GM12878 (cell line): ENCODE measurements at regions not wholly inside any gene's neighbourhood (a gene's known extent, or its start where the extent isn't known, plus 50 kb on each side); places are given as distances from the start of the nearest gene placed in this dataset.

ENCODE experiments used
- ATAC-seq: fragments of 200-7000 bp; cut with Tn5 transposase; 3 replicates; pipeline ENCODE4 v1.9.1; 2020; ENCODE audit warnings: mild to moderate bottlenecking, moderate library complexity
- BruUV-seq: library from RNA; stranded (reverse); fragments of 400-500 nt; replicated peaks from 2 replicates; lab custom pipeline; 2021; lab: Mats Ljungman, UMichigan
- CTCF ChIA-PET: fragments of 300-600 bp; sonication (Branson Sonifier 250); formaldehyde crosslinking; extraction: SDS; loops from one replicate; lab custom pipeline; 2021; ENCODE audit warnings: inconsistent platforms; lab: Yijun Ruan, JAX
- POLR2A ChIA-PET: fragments of 350-600 bp; formaldehyde crosslinking; extraction: SDS; loops from one replicate; lab custom pipeline; 2021; ENCODE audit warnings: inconsistent platforms; lab: Charles Lee
- RAD21 ChIA-PET: fragments of 300-600 bp; sonication (Branson Sonifier 250); formaldehyde crosslinking; loops from one replicate; lab custom pipeline; 2023; ENCODE audit warnings: antibody characterized with exemption; ENCODE audit not compliant: unreplicated experiment; lab: Charles Lee
- SMC1A ChIA-PET: fragments of 300-600 bp; sonication (Branson Sonifier 250); formaldehyde crosslinking; loops from one replicate; lab custom pipeline; 2023; ENCODE audit not compliant: unreplicated experiment, uncharacterized antibody; lab: Charles Lee
- DNase-seq: peaks from one replicate; pipeline ENCODE4 v3.0.0-alpha.2; 2011; ENCODE audit warnings: low read depth, low spot score
- FAIRE-seq: peaks from 3 replicates; lab custom pipeline; 2011; peaks lifted over from hg19 to GRCh38; lab: Jason Lieb, UNC
- H2AFZ ChIP-seq: 2 replicates; pipeline ENCODE4 v1.6.0; 2011; ENCODE audit warnings: low read depth, low read length, control low read depth; ENCODE audit not compliant: control insufficient read depth
- H3K27ac ChIP-seq: 2 replicates; pipeline ENCODE4 v1.5.1; 2011; ENCODE audit warnings: control low read depth; ENCODE audit not compliant: control insufficient read depth, insufficient read depth
- H3K27me3 ChIP-seq, 2 experiments: replicated peaks in 1 of 2; 2 replicates each; pipeline versions ENCODE4 v1.6.0 to v1.6.1; 2011; ENCODE audit warnings: low read length in 1 of 2; ENCODE audit not compliant: control insufficient read depth in 2 of 2, insufficient read depth in 2 of 2
- H3K36me3 ChIP-seq, 2 experiments: 2 replicates each; pipeline ENCODE4 v1.5.1; 2011; ENCODE audit warnings: low read length in 1 of 2; ENCODE audit not compliant: control insufficient read depth in 2 of 2, insufficient read depth in 2 of 2
- H3K4me1 ChIP-seq: 2 replicates; pipeline ENCODE4 v1.6.1; 2011; ENCODE audit warnings: mild to moderate bottlenecking, low read length, moderate library complexity, mixed read lengths; ENCODE audit not compliant: control insufficient read depth, insufficient read depth
- H3K4me2 ChIP-seq: 2 replicates; pipeline ENCODE4 v1.6.0; 2011; ENCODE audit warnings: control low read depth; ENCODE audit not compliant: control insufficient read depth, insufficient read depth
- H3K4me3 ChIP-seq: fragments of 200-600 bp; sonication (generic); 2 replicates; pipeline ENCODE4 v1.5.1; 2016
- H3K79me2 ChIP-seq: 2 replicates; pipeline ENCODE4 v1.6.0; 2011; ENCODE audit warnings: low read length; ENCODE audit not compliant: control insufficient read depth, insufficient read depth
- H3K9ac ChIP-seq: 2 replicates; pipeline ENCODE4 v1.8.0; 2011; ENCODE audit warnings: low read length, control low read depth, mixed read lengths; ENCODE audit not compliant: control insufficient read depth, insufficient read depth
- H3K9me3 ChIP-seq: replicated peaks from 3 replicates; pipeline ENCODE4 v1.5.1; 2011; ENCODE audit warnings: mild to moderate bottlenecking, low read length; ENCODE audit not compliant: control insufficient read depth, insufficient read depth
- H4K20me1 ChIP-seq: 2 replicates; pipeline ENCODE4 v1.6.0; 2011; ENCODE audit not compliant: control insufficient read depth, insufficient read depth
- ATF7 ChIP-seq: fragments of 450-650 bp; IDR thresholded peaks from 2 replicates; pipeline ENCODE4 v1.6.1; 2016; ENCODE audit warnings: low read depth, mild to moderate bottlenecking
- BHLHE40 ChIP-seq, 2 experiments: fragments of 450-650 bp in 1 of 2; IDR thresholded peaks; 2 replicates each; pipeline ENCODE4 v1.6.1; 2011 to 2017; ENCODE audit warnings: low read depth in 2 of 2, borderline replicate concordance in 1 of 2, improper control_type of control experiment in 1 of 2, low read length in 1 of 2, mild to moderate bottlenecking in 1 of 2
- CBX3 ChIP-seq: fragments of 200-600 bp; sonication (generic); IDR thresholded peaks from 2 replicates; pipeline ENCODE4 v1.6.1; 2016; ENCODE audit warnings: low read depth, borderline replicate concordance
- EED ChIP-seq: sonication (generic); IDR thresholded peaks from 2 replicates; pipeline ENCODE4 v1.6.1; 2016; ENCODE audit warnings: antibody characterized with exemption, low read depth
- NR2F1 ChIP-seq: fragments of 450-650 bp; conservative IDR thresholded peaks from 2 replicates; pipeline ENCODE4 v1.6.1; 2017; ENCODE audit warnings: mild to moderate bottlenecking
- POLR2AphosphoS5 ChIP-seq: IDR thresholded peaks from 2 replicates; pipeline ENCODE4 v1.6.1; 2011; ENCODE audit warnings: mild to moderate bottlenecking, low read length, inconsistent platforms
- RFX5 ChIP-seq: IDR thresholded peaks from 2 replicates; pipeline ENCODE4 v1.6.1; 2011; ENCODE audit warnings: low read depth, low read length, improper control_type of control experiment
- SIN3A ChIP-seq: IDR thresholded peaks from 2 replicates; pipeline ENCODE4 v1.6.1; 2012; ENCODE audit warnings: low read depth, low read length, improper control_type of control experiment
- SIX5 ChIP-seq: IDR thresholded peaks from 2 replicates; pipeline ENCODE4 v1.6.1; 2011; ENCODE audit warnings: mild to moderate bottlenecking, low read depth, low read length, moderate library complexity; ENCODE audit not compliant: severe bottlenecking
- SMAD5 ChIP-seq: IDR thresholded peaks from 2 replicates; pipeline ENCODE4 v1.6.1; 2016; ENCODE audit warnings: antibody characterized with exemption, low read depth
- SREBF1 ChIP-seq: IDR thresholded peaks from 2 replicates; pipeline ENCODE4 v1.6.1; 2012; ENCODE audit warnings: mild to moderate bottlenecking, low read length
- SRF ChIP-seq, 2 experiments: IDR thresholded peaks; 2 replicates each; pipeline ENCODE4 v1.6.1; 2011; ENCODE audit warnings: low read depth in 2 of 2, low read length in 2 of 2, mild to moderate bottlenecking in 1 of 2, moderate library complexity in 1 of 2
- TARDBP ChIP-seq: IDR thresholded peaks from 2 replicates; pipeline ENCODE4 v1.6.1; 2016; ENCODE audit warnings: borderline replicate concordance
- ZNF384 ChIP-seq: IDR thresholded peaks from 2 replicates; pipeline ENCODE4 v1.6.1; 2012; ENCODE audit warnings: low read depth, mild to moderate bottlenecking, low read length, improper control_type of control experiment, borderline replicate concordance
- ZZZ3 ChIP-seq: IDR thresholded peaks from 2 replicates; pipeline ENCODE4 v1.6.1; 2011; ENCODE audit warnings: low read depth; ENCODE audit not compliant: control insufficient read depth, insufficient read length
- WGBS: methylation state at CpG from one replicate; pipeline ENCODE4 v1.1.6; 2016; ENCODE audit warnings: low lambda C conversion rate; ENCODE audit not compliant: insufficient replicate concordance, insufficient coverage; ENCODE audit errors: missing lambda C conversion rate; 5-methylcytosine and 5-hydroxymethylcytosine counted together
- in situ Hi-C: fragments of 300-500 bp; cut with MboI; formaldehyde crosslinking; loops from 9 replicates; pipeline ENCODE4 v1.14.3; 2018; ENCODE audit warnings: mixed read lengths
- intact Hi-C: fragments of 100-400 bp; cut with micrococcal nuclease; formaldehyde crosslinking; loops from one replicate; pipeline ENCODE4 v1.14.2; 2022; ENCODE audit not compliant: unreplicated experiment
- TF ChIP-seq, protein P1 (sequence below): fragments of 450-650 bp; IDR thresholded peaks from 2 replicates; pipeline ENCODE4 v1.6.1; 2018; ENCODE audit warnings: mild to moderate bottlenecking, low read depth, moderate library complexity; ENCODE audit not compliant: partially characterized antibody
- TF ChIP-seq, protein P2 (sequence below): IDR thresholded peaks from 2 replicates; pipeline ENCODE4 v1.6.1; 2012; ENCODE audit warnings: mild to moderate bottlenecking, low read depth, low read length

DNA sequence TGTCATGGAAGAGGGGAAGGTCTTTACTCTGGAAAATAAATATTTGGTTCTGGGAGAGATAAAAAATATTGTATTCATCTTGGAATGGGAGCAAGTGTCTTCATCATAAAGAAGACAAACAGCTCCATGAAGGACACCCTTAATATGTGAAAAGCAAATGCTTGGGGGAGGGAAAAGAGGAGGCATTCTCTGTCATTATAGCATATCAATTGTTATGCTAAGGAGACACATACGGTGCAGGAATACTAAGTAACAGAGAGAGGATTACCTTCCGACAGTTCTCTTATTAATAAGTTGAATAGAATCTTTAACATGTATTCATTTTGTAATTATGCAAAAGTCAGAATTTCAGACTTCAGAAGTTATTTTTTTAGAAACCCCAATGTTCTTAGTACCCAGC, 634.4 kb downstream of the UTRN start:
- H2AFZ ChIP-seq = no peak overlapping the region
- ChIA-PET SMC1A (interaction anchor here (1.7 kb wide), 1 partner anchor 59 kb away, joined by 4 read pairs; no protein-coding TSS in a partner anchor), CTCF (no interaction called here), POLR2A (no interaction called here), RAD21 (interaction anchor here (1.2 kb wide), 1 partner anchor 13 kb away, joined by 3 read pairs; no protein-coding TSS in a partner anchor)
- no peak for ATAC-seq
- in situ Hi-C loops = no loop called here
- H3K4me3 ChIP-seq = no peak overlapping the region
- WGBS = 60% methylated on average over 2 of the region's 2 CpGs
- H3K27me3 ChIP-seq = no peaks in the 10 kb centered on the region; a peak in 1 of 4 replicates
- H3K4me1 ChIP-seq = no peaks in the 10 kb centered on the region
- no peak for TF ChIP-seq ZNF384
- no peak for TF ChIP-seq ATF7
- no peak for TF ChIP-seq EED
- no peak for TF ChIP-seq SREBF1
- TF ChIP-seq RFX5 = no peak
- no peak for TF ChIP-seq SIX5
- no peak for TF ChIP-seq BHLHE40 (IDR thresholded peaks at IDR 0.05; ENCODE audit: borderline replicate concordance in 1 of 2, low read depth in 2 of 2, low read length in 1 of 2)
- TF ChIP-seq SRF (IDR thresholded peaks at IDR 0.05; ENCODE audit: low read depth in 2 of 2, low read length in 2 of 2) = no peak
- TF ChIP-seq, protein P1, sequence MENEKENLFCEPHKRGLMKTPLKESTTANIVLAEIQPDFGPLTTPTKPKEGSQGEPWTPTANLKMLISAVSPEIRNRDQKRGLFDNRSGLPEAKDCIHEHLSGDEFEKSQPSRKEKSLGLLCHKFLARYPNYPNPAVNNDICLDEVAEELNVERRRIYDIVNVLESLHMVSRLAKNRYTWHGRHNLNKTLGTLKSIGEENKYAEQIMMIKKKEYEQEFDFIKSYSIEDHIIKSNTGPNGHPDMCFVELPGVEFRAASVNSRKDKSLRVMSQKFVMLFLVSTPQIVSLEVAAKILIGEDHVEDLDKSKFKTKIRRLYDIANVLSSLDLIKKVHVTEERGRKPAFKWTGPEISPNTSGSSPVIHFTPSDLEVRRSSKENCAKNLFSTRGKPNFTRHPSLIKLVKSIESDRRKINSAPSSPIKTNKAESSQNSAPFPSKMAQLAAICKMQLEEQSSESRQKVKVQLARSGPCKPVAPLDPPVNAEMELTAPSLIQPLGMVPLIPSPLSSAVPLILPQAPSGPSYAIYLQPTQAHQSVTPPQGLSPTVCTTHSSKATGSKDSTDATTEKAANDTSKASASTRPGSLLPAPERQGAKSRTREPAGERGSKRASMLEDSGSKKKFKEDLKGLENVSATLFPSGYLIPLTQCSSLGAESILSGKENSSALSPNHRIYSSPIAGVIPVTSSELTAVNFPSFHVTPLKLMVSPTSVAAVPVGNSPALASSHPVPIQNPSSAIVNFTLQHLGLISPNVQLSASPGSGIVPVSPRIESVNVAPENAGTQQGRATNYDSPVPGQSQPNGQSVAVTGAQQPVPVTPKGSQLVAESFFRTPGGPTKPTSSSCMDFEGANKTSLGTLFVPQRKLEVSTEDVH = no peak
- no peak for TF ChIP-seq POLR2AphosphoS5
- no peak for TF ChIP-seq SMAD5
- TF ChIP-seq CBX3 = no peak
- TF ChIP-seq NR2F1 = no peak
- TF ChIP-seq, protein P2, sequence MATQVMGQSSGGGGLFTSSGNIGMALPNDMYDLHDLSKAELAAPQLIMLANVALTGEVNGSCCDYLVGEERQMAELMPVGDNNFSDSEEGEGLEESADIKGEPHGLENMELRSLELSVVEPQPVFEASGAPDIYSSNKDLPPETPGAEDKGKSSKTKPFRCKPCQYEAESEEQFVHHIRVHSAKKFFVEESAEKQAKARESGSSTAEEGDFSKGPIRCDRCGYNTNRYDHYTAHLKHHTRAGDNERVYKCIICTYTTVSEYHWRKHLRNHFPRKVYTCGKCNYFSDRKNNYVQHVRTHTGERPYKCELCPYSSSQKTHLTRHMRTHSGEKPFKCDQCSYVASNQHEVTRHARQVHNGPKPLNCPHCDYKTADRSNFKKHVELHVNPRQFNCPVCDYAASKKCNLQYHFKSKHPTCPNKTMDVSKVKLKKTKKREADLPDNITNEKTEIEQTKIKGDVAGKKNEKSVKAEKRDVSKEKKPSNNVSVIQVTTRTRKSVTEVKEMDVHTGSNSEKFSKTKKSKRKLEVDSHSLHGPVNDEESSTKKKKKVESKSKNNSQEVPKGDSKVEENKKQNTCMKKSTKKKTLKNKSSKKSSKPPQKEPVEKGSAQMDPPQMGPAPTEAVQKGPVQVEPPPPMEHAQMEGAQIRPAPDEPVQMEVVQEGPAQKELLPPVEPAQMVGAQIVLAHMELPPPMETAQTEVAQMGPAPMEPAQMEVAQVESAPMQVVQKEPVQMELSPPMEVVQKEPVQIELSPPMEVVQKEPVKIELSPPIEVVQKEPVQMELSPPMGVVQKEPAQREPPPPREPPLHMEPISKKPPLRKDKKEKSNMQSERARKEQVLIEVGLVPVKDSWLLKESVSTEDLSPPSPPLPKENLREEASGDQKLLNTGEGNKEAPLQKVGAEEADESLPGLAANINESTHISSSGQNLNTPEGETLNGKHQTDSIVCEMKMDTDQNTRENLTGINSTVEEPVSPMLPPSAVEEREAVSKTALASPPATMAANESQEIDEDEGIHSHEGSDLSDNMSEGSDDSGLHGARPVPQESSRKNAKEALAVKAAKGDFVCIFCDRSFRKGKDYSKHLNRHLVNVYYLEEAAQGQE = no peak
- no peak for TF ChIP-seq SIN3A
- no peak for TF ChIP-seq ZZZ3
- TF ChIP-seq TARDBP = no peak
- no peak overlapping the region for H3K4me2 ChIP-seq
- no peak for DNase-seq
- BruUV-seq = no TSS peak
- H4K20me1 ChIP-seq = no peaks in the 10 kb centered on the region
- intact Hi-C loops = no loop called here
- no peak overlapping the region for H3K27ac ChIP-seq
- no peak overlapping the region for H3K9ac ChIP-seq
- no peaks in the 10 kb centered on the region for H3K9me3 ChIP-seq
- no peak for FAIRE-seq
- no peaks in the 10 kb centered on the region for H3K36me3 ChIP-seq
- H3K79me2 ChIP-seq = no peaks in the 10 kb centered on the region
